HTR-8/SVneo (cell line): ENCODE measurements at regions not wholly inside any gene's neighbourhood (a gene's known extent, or its start where the extent isn't known, plus 50 kb on each side); places are given as distances from the start of the nearest gene placed in this dataset.

ENCODE experiments used
- DNase-seq: peaks from one replicate; pipeline ENCODE4 v3.0.0; 2011; ENCODE audit warnings: low spot score, mixed read lengths; ENCODE audit not compliant: insufficient read length
- FAIRE-seq: peaks from 2 replicates; lab custom pipeline; 2011; peaks lifted over from hg19 to GRCh38; lab: Jason Lieb, UNC

- FAIRE-seq = no peak
These were observed 1044.5 kb upstream of the CDH8 start for GRCh38 chr16:63080746-63081145.

GRCh38 chr16:63069047-63069446 is 1032.8 kb upstream of the CDH8 start:
- DNase-seq = no peak
- FAIRE-seq = no peak

More at GRCh38 chr16:63080746-63081145, 1044.5 kb upstream of the CDH8 start:
- DNase-seq = no peak

GRCh38 chr16:63067141-63067540 is 1030.9 kb upstream of the CDH8 start:
- no peak for FAIRE-seq
- no peak for DNase-seq

GRCh38 chr16:63066552-63066951 is 1030.3 kb upstream of the CDH8 start:
- no peak for FAIRE-seq

GRCh38 chr16:63061319-63061718 is 1025.1 kb upstream of the CDH8 start:
- FAIRE-seq (no peak), DNase-seq (no peak)

More at GRCh38 chr16:63066552-63066951, 1030.3 kb upstream of the CDH8 start:
- DNase-seq = no peak

GRCh38 chr16:63059676-63060075 is 1023.4 kb upstream of the CDH8 start:
- no peak for FAIRE-seq

GRCh38 chr16:63057341-63057740 is 1021.1 kb upstream of the CDH8 start:
- DNase-seq (no peak), FAIRE-seq (no peak)

More at GRCh38 chr16:63059676-63060075, 1023.4 kb upstream of the CDH8 start:
- no peak for DNase-seq

- no peak for FAIRE-seq
- no peak for DNase-seq
These were observed 1014.2 kb upstream of the CDH8 start for GRCh38 chr16:63050391-63050790.

- DNase-seq (no peak), FAIRE-seq (no peak)
These were observed 1002.3 kb upstream of the CDH8 start for GRCh38 chr16:63038397-63039106.

- DNase-seq (no peak), FAIRE-seq (no peak)
These were observed 1001.6 kb upstream of the CDH8 start for GRCh38 chr16:63037761-63038396.

- no peak for FAIRE-seq
- DNase-seq = no peak
These were observed 982.5 kb upstream of the CDH8 start for GRCh38 chr16:63018581-63019223.

- DNase-seq = no peak
- no peak for FAIRE-seq
These were observed 972.5 kb upstream of the CDH8 start for GRCh38 chr16:63008688-63009087.

- no peak for FAIRE-seq
These were observed 969.1 kb upstream of the CDH8 start for GRCh38 chr16:63005356-63005755.

GRCh38 chr16:62989480-62989879 is 953.2 kb upstream of the CDH8 start:
- DNase-seq (no peak), FAIRE-seq (no peak)

More at GRCh38 chr16:63005356-63005755, 969.1 kb upstream of the CDH8 start:
- DNase-seq = no peak

GRCh38 chr16:62985722-62986121 is 949.5 kb upstream of the CDH8 start:
- DNase-seq (no peak), FAIRE-seq (no peak)

- FAIRE-seq (no peak), DNase-seq (no peak)
These were observed 942.2 kb upstream of the CDH8 start for GRCh38 chr16:62978451-62978850.

GRCh38 chr16:62977876-62978275 is 941.6 kb upstream of the CDH8 start:
- DNase-seq = no peak
- no peak for FAIRE-seq

GRCh38 chr16:62974424-62974823 is 938.2 kb upstream of the CDH8 start:
- FAIRE-seq = no peak
- DNase-seq = no peak

GRCh38 chr16:62970851-62971250 is 934.6 kb upstream of the CDH8 start:
- FAIRE-seq = no peak
- no peak for DNase-seq

GRCh38 chr16:62969711-62970318 is 933.6 kb upstream of the CDH8 start:
- DNase-seq (no peak), FAIRE-seq (no peak)

GRCh38 chr16:62967611-62968010 is 931.4 kb upstream of the CDH8 start:
- DNase-seq (no peak), FAIRE-seq (no peak)
